ENCODE measurements at regions not wholly inside any gene's neighbourhood (a gene's known extent, or its start where the extent isn't known, plus 50 kb on each side); places are given as distances from the start of the nearest gene placed in this dataset.

GRCh38 chr9:3054017-3054586, 210.2 kb upstream of the PUM3 start:
- no peak for DNase-seq (ENCODE audit: low read depth in 3 of 3, low spot score in 2 of 3)

- no peak for DNase-seq (ENCODE audit: low read depth in 3 of 3, low spot score in 2 of 3)
Observed at GRCh38 chr9:3049636-3050035, 205.7 kb upstream of the PUM3 start.

GRCh38 chr9:3047912-3048311, 204.0 kb upstream of the PUM3 start:
- no peak for DNase-seq (ENCODE audit: low read depth in 3 of 3, low spot score in 2 of 3)

- DNase-seq (ENCODE audit: low read depth in 3 of 3, low spot score in 2 of 3), result no peak
Observed at GRCh38 chr9:3045153-3045552, 201.3 kb upstream of the PUM3 start.

GRCh38 chr9:3043369-3043768, 199.5 kb upstream of the PUM3 start:
- DNase-seq (ENCODE audit: low read depth in 3 of 3, low spot score in 2 of 3), result no peak

GRCh38 chr9:3040761-3041160, 196.9 kb upstream of the PUM3 start:
- DNase-seq (ENCODE audit: low read depth in 3 of 3, low spot score in 2 of 3), result no peak

- DNase-seq (ENCODE audit: low read depth in 3 of 3, low spot score in 2 of 3), result no peak
Observed at GRCh38 chr9:3036333-3036700, 192.4 kb upstream of the PUM3 start.

GRCh38 chr9:3035579-3036332, 191.9 kb upstream of the PUM3 start:
- DNase-seq (ENCODE audit: low read depth in 3 of 3, low spot score in 2 of 3), result no peak

GRCh38 chr9:3032898-3033297, 189.0 kb upstream of the PUM3 start:
- no peak for DNase-seq (ENCODE audit: low read depth in 3 of 3, low spot score in 2 of 3)

- no peak for DNase-seq (ENCODE audit: low read depth in 3 of 3, low spot score in 2 of 3)
Observed at GRCh38 chr9:3028535-3028934, 184.6 kb upstream of the PUM3 start.

- no peak for DNase-seq (ENCODE audit: low read depth in 3 of 3, low spot score in 2 of 3)
Observed at GRCh38 chr9:3027210-3027609, 183.3 kb upstream of the PUM3 start.

GRCh38 chr9:3023449-3023848, 179.6 kb upstream of the PUM3 start:
- DNase-seq (ENCODE audit: low read depth in 3 of 3, low spot score in 2 of 3), result no peak

GRCh38 chr9:3018691-3019230, 174.9 kb upstream of the PUM3 start:
- DNase-seq (ENCODE audit: low read depth in 3 of 3, low spot score in 2 of 3), result no peak

GRCh38 chr9:3018071-3018470, 174.2 kb upstream of the PUM3 start:
- no peak for DNase-seq (ENCODE audit: low read depth in 3 of 3, low spot score in 2 of 3)

- DNase-seq (ENCODE audit: low read depth in 3 of 3, low spot score in 2 of 3), result no peak
Observed at GRCh38 chr9:3014178-3014577, 170.3 kb upstream of the PUM3 start.

GRCh38 chr9:3012842-3013241, 168.9 kb upstream of the PUM3 start:
- DNase-seq (ENCODE audit: low read depth in 3 of 3, low spot score in 2 of 3), result no peak

GRCh38 chr9:3012245-3012644, 168.3 kb upstream of the PUM3 start:
- no peak for DNase-seq (ENCODE audit: low read depth in 3 of 3, low spot score in 2 of 3)

- DNase-seq (ENCODE audit: low read depth in 3 of 3, low spot score in 2 of 3), result no peak
Observed at GRCh38 chr9:3008091-3008490, 164.2 kb upstream of the PUM3 start.

GRCh38 chr9:3007326-3007725, 163.4 kb upstream of the PUM3 start:
- DNase-seq (ENCODE audit: low read depth in 3 of 3, low spot score in 2 of 3), result no peak

- peak in 1 of 3 donors; percentile 3 for DNase-seq (ENCODE audit: low read depth in 3 of 3, low spot score in 2 of 3)
Observed at GRCh38 chr9:3006851-3007250, 163.0 kb upstream of the PUM3 start.

- no peak for DNase-seq (ENCODE audit: low read depth in 3 of 3, low spot score in 2 of 3)
Observed at GRCh38 chr9:3004572-3004971, 160.7 kb upstream of the PUM3 start.

GRCh38 chr9:3001311-3001710, 157.4 kb upstream of the PUM3 start:
- DNase-seq (ENCODE audit: low read depth in 3 of 3, low spot score in 2 of 3), result no peak

All from right renal cortex interstitium (tissue), 3 donors.